ENCODE measurements at regions not wholly inside any gene's neighbourhood (a gene's known extent, or its start where the extent isn't known, plus 50 kb on each side); places are given as distances from the start of the nearest gene placed in this dataset.

DNA sequence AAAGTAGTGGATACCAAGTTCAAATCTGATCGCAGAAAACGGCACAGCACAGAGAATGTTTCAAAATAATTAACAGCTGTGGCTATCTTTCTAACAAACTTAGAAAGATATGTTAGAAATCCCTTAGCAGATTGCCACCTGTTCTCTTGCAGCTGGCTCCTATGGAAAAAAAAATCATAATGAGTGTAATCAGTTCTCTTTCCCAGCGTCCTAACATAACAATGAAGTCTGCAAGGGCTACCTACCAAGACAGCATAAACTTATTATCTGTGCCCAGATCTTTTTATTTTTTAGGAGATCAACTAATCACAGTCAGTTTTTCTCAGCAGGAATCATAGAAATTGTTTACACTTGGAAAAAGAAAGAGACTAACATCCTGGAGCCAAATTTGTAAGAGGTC, 358.6 kb upstream of the FOXG1 start:
- H2AK5ac ChIP-seq (ENCODE audit: low read depth, low read length): no peak overlapping the region
- H3K27ac ChIP-seq (replicated peaks; ENCODE audit: low read length): no peak overlapping the region
- H3K18ac ChIP-seq (ENCODE audit: low read length): no peak overlapping the region
- H2BK5ac ChIP-seq (ENCODE audit: low read length): no peak overlapping the region
- no peaks in the 10 kb centered on the region for H3K4me1 ChIP-seq (ENCODE audit: control insufficient read depth in 2 of 2, insufficient read depth in 1 of 2, low read depth in 1 of 2, low read length in 2 of 2)
- H2AFZ ChIP-seq (ENCODE audit: low read length): no peak overlapping the region
- H3K9me3 ChIP-seq (replicated peaks in 1 of 2; ENCODE audit: control insufficient read depth in 2 of 2, insufficient read depth in 1 of 2, low read depth in 1 of 2, low read length in 2 of 2): no peaks in the 10 kb centered on the region
- no peak overlapping the region for H3K4me2 ChIP-seq (ENCODE audit: insufficient read depth, low read length, poor library complexity, severe bottlenecking)
- no CpG with 5 or more reads among the region's 3 CpGs for WGBS, 2 donors (ENCODE audit: extremely low coverage in 2 of 2, insufficient read length in 2 of 2, insufficient replicate concordance in 1 of 2)
- H2BK15ac ChIP-seq (ENCODE audit: low read length): no peak overlapping the region
- no peak overlapping the region for H3K9ac ChIP-seq (ENCODE audit: low read depth, low read length, poor library complexity)
- no peak overlapping the region for H2BK120ac ChIP-seq (ENCODE audit: low read depth, low read length)
- no peak overlapping the region for H3K23ac ChIP-seq (ENCODE audit: low read depth, low read length, poor library complexity)
- H3K4ac ChIP-seq (ENCODE audit: low read length): no peak overlapping the region
- H3K4me3 ChIP-seq (ENCODE audit: low read length in 2 of 2): no peak overlapping the region
- no peaks in the 10 kb centered on the region for H3K79me1 ChIP-seq (ENCODE audit: low read depth, low read length)
- no peaks in the 10 kb centered on the region for H3K27me3 ChIP-seq (ENCODE audit: control insufficient read depth in 3 of 3, insufficient read depth in 3 of 3, low read depth in 1 of 3, low read length in 3 of 3)
- no peak overlapping the region for H2BK12ac ChIP-seq (ENCODE audit: low read length)
- no peak overlapping the region for H4K8ac ChIP-seq (ENCODE audit: low read depth, low read length)
- no peak overlapping the region for H4K91ac ChIP-seq (ENCODE audit: low read depth, low read length, poor library complexity)
- H3K14ac ChIP-seq (ENCODE audit: low read length): no peak overlapping the region
- DNase-seq (ENCODE audit: low spot score): no peak
- H3K36me3 ChIP-seq (replicated peaks in 1 of 2; ENCODE audit: control insufficient read depth in 2 of 2, insufficient read depth in 2 of 2, low read length in 2 of 2): no peaks in the 10 kb centered on the region

GRCh38 chr14:28412077-28412476, 354.5 kb upstream of the FOXG1 start:
- Histone ChIP-seq H3K4me3 (ENCODE audit: low read length in 2 of 2) (no peak overlapping the region), H3K79me1 (ENCODE audit: low read depth, low read length) (no peaks in the 10 kb centered on the region), H2BK12ac (ENCODE audit: low read length) (no peak overlapping the region), H3K27ac (replicated peaks; ENCODE audit: low read length) (no peak overlapping the region), H4K91ac (ENCODE audit: low read depth, low read length, poor library complexity) (no peak overlapping the region), H2BK5ac (ENCODE audit: low read length) (no peak overlapping the region), H2AFZ (ENCODE audit: low read length) (no peak overlapping the region), H2BK120ac (ENCODE audit: low read depth, low read length) (no peak overlapping the region), H3K9me3 (replicated peaks in 1 of 2; ENCODE audit: control insufficient read depth in 2 of 2, insufficient read depth in 1 of 2, low read depth in 1 of 2, low read length in 2 of 2) (no peaks in the 10 kb centered on the region), H3K23ac (ENCODE audit: low read depth, low read length, poor library complexity) (no peak overlapping the region), H3K14ac (ENCODE audit: low read length) (no peak overlapping the region), H3K4me1 (ENCODE audit: control insufficient read depth in 2 of 2, insufficient read depth in 1 of 2, low read depth in 1 of 2, low read length in 2 of 2) (no peaks in the 10 kb centered on the region), H2AK5ac (ENCODE audit: low read depth, low read length) (no peak overlapping the region), H4K8ac (ENCODE audit: low read depth, low read length) (no peak overlapping the region), H3K27me3 (ENCODE audit: control insufficient read depth in 3 of 3, insufficient read depth in 3 of 3, low read depth in 1 of 3, low read length in 3 of 3) (no peaks in the 10 kb centered on the region), H3K4ac (ENCODE audit: low read length) (no peak overlapping the region), H3K4me2 (ENCODE audit: insufficient read depth, low read length, poor library complexity, severe bottlenecking) (no peak overlapping the region), H3K18ac (ENCODE audit: low read length) (no peak overlapping the region), H2BK15ac (ENCODE audit: low read length) (no peak overlapping the region), H3K36me3 (replicated peaks in 1 of 2; ENCODE audit: control insufficient read depth in 2 of 2, insufficient read depth in 2 of 2, low read length in 2 of 2) (no peaks in the 10 kb centered on the region), H3K9ac (ENCODE audit: low read depth, low read length, poor library complexity) (no peak overlapping the region)
- WGBS, 2 donors (ENCODE audit: extremely low coverage in 2 of 2, insufficient read length in 2 of 2, insufficient replicate concordance in 1 of 2): no CpG with 5 or more reads among the region's 3 CpGs
- no peak for DNase-seq (ENCODE audit: low spot score)

GRCh38 chr14:28426960-28427359, 339.6 kb upstream of the FOXG1 start:
- H3K27ac ChIP-seq (replicated peaks; ENCODE audit: low read length): no peak overlapping the region
- no peak overlapping the region for H3K23ac ChIP-seq (ENCODE audit: low read depth, low read length, poor library complexity)
- H3K4ac ChIP-seq (ENCODE audit: low read length): no peak overlapping the region
- H2AFZ ChIP-seq (ENCODE audit: low read length): no peak overlapping the region
- no peak overlapping the region for H3K18ac ChIP-seq (ENCODE audit: low read length)
- H3K4me1 ChIP-seq (ENCODE audit: control insufficient read depth in 2 of 2, insufficient read depth in 1 of 2, low read depth in 1 of 2, low read length in 2 of 2): peaks cover 0 to 2% of the 10 kb centered on the region in 2 donors
- no peaks in the 10 kb centered on the region for H3K27me3 ChIP-seq (ENCODE audit: control insufficient read depth in 3 of 3, insufficient read depth in 3 of 3, low read depth in 1 of 3, low read length in 3 of 3)
- no peak overlapping the region for H2AK5ac ChIP-seq (ENCODE audit: low read depth, low read length)
- no peak overlapping the region for H2BK12ac ChIP-seq (ENCODE audit: low read length)
- no peak overlapping the region for H3K4me3 ChIP-seq (ENCODE audit: low read length in 2 of 2)
- H4K8ac ChIP-seq (ENCODE audit: low read depth, low read length): no peak overlapping the region
- DNase-seq (ENCODE audit: low spot score): no peak
- H3K79me1 ChIP-seq (ENCODE audit: low read depth, low read length): no peaks in the 10 kb centered on the region
- H3K4me2 ChIP-seq (ENCODE audit: insufficient read depth, low read length, poor library complexity, severe bottlenecking): no peak overlapping the region
- H3K14ac ChIP-seq (ENCODE audit: low read length): no peak overlapping the region
- no peaks in the 10 kb centered on the region for H3K9me3 ChIP-seq (replicated peaks in 1 of 2; ENCODE audit: control insufficient read depth in 2 of 2, insufficient read depth in 1 of 2, low read depth in 1 of 2, low read length in 2 of 2)
- no peak overlapping the region for H4K91ac ChIP-seq (ENCODE audit: low read depth, low read length, poor library complexity)
- no peak overlapping the region for H3K9ac ChIP-seq (ENCODE audit: low read depth, low read length, poor library complexity)
- H2BK15ac ChIP-seq (ENCODE audit: low read length): no peak overlapping the region
- no peak overlapping the region for H2BK120ac ChIP-seq (ENCODE audit: low read depth, low read length)
- no peak overlapping the region for H2BK5ac ChIP-seq (ENCODE audit: low read length)
- no peaks in the 10 kb centered on the region for H3K36me3 ChIP-seq (replicated peaks in 1 of 2; ENCODE audit: control insufficient read depth in 2 of 2, insufficient read depth in 2 of 2, low read length in 2 of 2)

DNA sequence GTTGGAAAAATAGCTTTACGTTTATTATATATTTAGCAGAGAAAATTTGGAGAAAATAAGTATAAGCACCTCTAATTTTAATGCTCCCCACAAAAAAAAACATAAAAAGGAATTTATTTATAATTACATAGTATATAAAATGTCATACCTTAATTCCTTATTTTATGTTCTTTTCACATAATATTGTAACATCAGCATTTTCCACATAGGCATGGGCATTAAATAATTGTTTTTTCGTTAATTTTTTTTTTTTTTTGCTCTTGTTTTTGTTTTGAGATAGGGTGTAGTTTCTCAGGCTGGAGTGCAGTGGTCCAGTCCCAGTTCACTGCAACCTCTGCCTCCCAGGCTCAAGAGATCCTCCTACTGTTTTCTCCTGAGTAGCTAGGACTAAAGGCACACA, 329.8 kb upstream of the FOXG1 start:
- no peak overlapping the region for H2AFZ ChIP-seq (ENCODE audit: low read length)
- no peak overlapping the region for H2BK12ac ChIP-seq (ENCODE audit: low read length)
- H2BK5ac ChIP-seq (ENCODE audit: low read length): no peak overlapping the region
- WGBS, 2 donors (ENCODE audit: extremely low coverage in 2 of 2, insufficient read length in 2 of 2, insufficient replicate concordance in 1 of 2): no CpG with 5 or more reads among the region's 2 CpGs
- no peaks in the 10 kb centered on the region for H3K4me1 ChIP-seq (ENCODE audit: control insufficient read depth in 2 of 2, insufficient read depth in 1 of 2, low read depth in 1 of 2, low read length in 2 of 2)
- no peak overlapping the region for H4K8ac ChIP-seq (ENCODE audit: low read depth, low read length)
- H3K4ac ChIP-seq (ENCODE audit: low read length): no peak overlapping the region
- no peak overlapping the region for H3K18ac ChIP-seq (ENCODE audit: low read length)
- H3K23ac ChIP-seq (ENCODE audit: low read depth, low read length, poor library complexity): no peak overlapping the region
- no peak for DNase-seq (ENCODE audit: low spot score)
- no peaks in the 10 kb centered on the region for H3K79me1 ChIP-seq (ENCODE audit: low read depth, low read length)
- H3K4me3 ChIP-seq (ENCODE audit: low read length in 2 of 2): no peak overlapping the region
- no peak overlapping the region for H2BK120ac ChIP-seq (ENCODE audit: low read depth, low read length)
- no peaks in the 10 kb centered on the region for H3K9me3 ChIP-seq (replicated peaks in 1 of 2; ENCODE audit: control insufficient read depth in 2 of 2, insufficient read depth in 1 of 2, low read depth in 1 of 2, low read length in 2 of 2)
- H2AK5ac ChIP-seq (ENCODE audit: low read depth, low read length): no peak overlapping the region
- no peak overlapping the region for H3K14ac ChIP-seq (ENCODE audit: low read length)
- no peaks in the 10 kb centered on the region for H3K36me3 ChIP-seq (replicated peaks in 1 of 2; ENCODE audit: control insufficient read depth in 2 of 2, insufficient read depth in 2 of 2, low read length in 2 of 2)
- H4K91ac ChIP-seq (ENCODE audit: low read depth, low read length, poor library complexity): no peak overlapping the region
- H3K27ac ChIP-seq (replicated peaks; ENCODE audit: low read length): no peak overlapping the region
- H3K4me2 ChIP-seq (ENCODE audit: insufficient read depth, low read length, poor library complexity, severe bottlenecking): no peak overlapping the region
- H2BK15ac ChIP-seq (ENCODE audit: low read length): no peak overlapping the region
- no peak overlapping the region for H3K9ac ChIP-seq (ENCODE audit: low read depth, low read length, poor library complexity)
- no peaks in the 10 kb centered on the region for H3K27me3 ChIP-seq (ENCODE audit: control insufficient read depth in 3 of 3, insufficient read depth in 3 of 3, low read depth in 1 of 3, low read length in 3 of 3)

Data from neuronal stem cell (in vitro differentiated cells).